Thymus (tissue), 11 donors: ENCODE measurements at regions not wholly inside any gene's neighbourhood (a gene's known extent, or its start where the extent isn't known, plus 50 kb on each side); places are given as distances from the start of the nearest gene placed in this dataset.

ENCODE experiments used
- DNase-seq, 9 donors: peaks; one replicate each; pipeline ENCODE4 v3.0.0-alpha.2; 2013; ENCODE audit warnings: low spot score in 9 of 9, low read depth in 6 of 9, missing footprints in 1 of 9
- H3K27ac ChIP-seq, 2 donors: one replicate each; pipeline ENCODE4 v1.5.1; 2013; ENCODE audit warnings: control low read depth in 1 of 2, low read depth in 1 of 2, low read length in 1 of 2, mild to moderate bottlenecking in 1 of 2, moderate library complexity in 1 of 2
- H3K27me3 ChIP-seq, 2 donors: one replicate each; pipeline ENCODE4 v1.5.1; 2013; ENCODE audit warnings: low read length in 1 of 2; ENCODE audit not compliant: control insufficient read depth in 2 of 2, insufficient read depth in 1 of 2
- H3K36me3 ChIP-seq, 2 donors: one replicate each; pipeline ENCODE4 v1.5.1; 2013; ENCODE audit warnings: low read length in 1 of 2, mild to moderate bottlenecking in 1 of 2, moderate library complexity in 1 of 2; ENCODE audit not compliant: control insufficient read depth in 2 of 2, insufficient read depth in 2 of 2
- H3K4me1 ChIP-seq, 2 donors: one replicate each; pipeline ENCODE4 v1.5.1; 2013; ENCODE audit warnings: low read length in 2 of 2; ENCODE audit not compliant: control insufficient read depth in 2 of 2, insufficient read depth in 2 of 2
- H3K4me3 ChIP-seq, 2 donors: one replicate each; pipeline ENCODE4 v1.5.1; 2013; ENCODE audit warnings: low read length in 2 of 2, control low read depth in 1 of 2, mild to moderate bottlenecking in 1 of 2
- H3K9me3 ChIP-seq, 2 donors: one replicate each; pipeline ENCODE4 v1.5.1; 2013; ENCODE audit warnings: low read length in 1 of 2, mild to moderate bottlenecking in 1 of 2; ENCODE audit not compliant: control insufficient read depth in 2 of 2, insufficient read depth in 1 of 2
- WGBS: extraction: QIAGEN DNeasy Blood & Tissue Kit; methylation state at CpG from one replicate; pipeline ENCODE4 v1.1.7; 2013; 5-methylcytosine and 5-hydroxymethylcytosine counted together
- donor health status: healthy.

GRCh38 chr6:170027647-170028043, 263.2 kb downstream of the DLL1 start:
- DNase-seq = no peak
- 97% methylated on average over 4 of the region's 4 CpGs for WGBS
- Histone ChIP-seq H3K36me3 (no peaks in the 10 kb centered on the region), H3K27ac (no peak overlapping the region), H3K27me3 (peaks cover 10 to 14% of the 10 kb centered on the region in 2 donors), H3K9me3 (peaks cover 0 to 3% of the 10 kb centered on the region in 2 donors), H3K4me3 (no peak overlapping the region), H3K4me1 (peaks cover 0 to 7% of the 10 kb centered on the region in 2 donors)

GRCh38 chr6:170026751-170027646, 263.9 kb downstream of the DLL1 start:
- H3K4me1 ChIP-seq = peaks cover 0 to 7% of the 10 kb centered on the region in 2 donors
- DNase-seq = no peak
- H3K9me3 ChIP-seq = peaks cover 0 to 3% of the 10 kb centered on the region in 2 donors
- no peak overlapping the region for H3K4me3 ChIP-seq
- peaks cover 15 to 19% of the 10 kb centered on the region in 2 donors for H3K27me3 ChIP-seq
- 90% methylated on average over 13 of the region's 13 CpGs for WGBS
- no peaks in the 10 kb centered on the region for H3K36me3 ChIP-seq
- no peak overlapping the region for H3K27ac ChIP-seq

- H3K27me3 ChIP-seq = peaks cover 15 to 22% of the 10 kb centered on the region in 2 donors
- no peaks in the 10 kb centered on the region for H3K36me3 ChIP-seq
- DNase-seq = peak in 2 of 9 donors; percentile 14 to 18
- H3K27ac ChIP-seq = peak overlapping the region in 1 of 2 donors; percentile 55
- 92% methylated on average over 23 of the region's 23 CpGs for WGBS
- peaks cover 0 to 3% of the 10 kb centered on the region in 2 donors for H3K9me3 ChIP-seq
- H3K4me3 ChIP-seq = no peak overlapping the region
- H3K4me1 ChIP-seq = peaks cover 0 to 7% of the 10 kb centered on the region in 2 donors
Observed at GRCh38 chr6:170025935-170026750, 264.7 kb downstream of the DLL1 start.

- Histone ChIP-seq H3K4me1 (peaks cover 0 to 7% of the 10 kb centered on the region in 2 donors), H3K4me3 (no peak overlapping the region), H3K36me3 (no peaks in the 10 kb centered on the region), H3K9me3 (peaks cover 0 to 3% of the 10 kb centered on the region in 2 donors), H3K27ac (no peak overlapping the region), H3K27me3 (peaks cover 15 to 22% of the 10 kb centered on the region in 2 donors)
- no peak for DNase-seq
- WGBS = 93% methylated on average over 20 of the region's 20 CpGs
Observed at GRCh38 chr6:170025341-170025911, 265.5 kb downstream of the DLL1 start.

- H3K36me3 ChIP-seq = no peaks in the 10 kb centered on the region
- DNase-seq = no peak
- peaks cover 0 to 3% of the 10 kb centered on the region in 2 donors for H3K9me3 ChIP-seq
- H3K27me3 ChIP-seq = peaks cover 15 to 22% of the 10 kb centered on the region in 2 donors
- peaks cover 0 to 7% of the 10 kb centered on the region in 2 donors for H3K4me1 ChIP-seq
- 81% methylated on average over 7 of the region's 7 CpGs for WGBS
- no peak overlapping the region for H3K27ac ChIP-seq
- H3K4me3 ChIP-seq = no peak overlapping the region
Observed at GRCh38 chr6:170024940-170025339, 265.9 kb downstream of the DLL1 start.

GRCh38 chr6:170023620-170024521, 267.0 kb downstream of the DLL1 start:
- Histone ChIP-seq H3K27ac (no peak overlapping the region), H3K9me3 (peaks cover 0 to 3% of the 10 kb centered on the region in 2 donors), H3K4me1 (peaks cover 0 to 13% of the 10 kb centered on the region in 2 donors), H3K36me3 (no peaks in the 10 kb centered on the region), H3K4me3 (peak overlapping the region in 1 of 2 donors; percentile 13), H3K27me3 (peaks cover 15 to 22% of the 10 kb centered on the region in 2 donors)
- WGBS = 95% methylated on average over 67 of the region's 67 CpGs
- DNase-seq = no peak

- peaks cover 0 to 17% of the 10 kb centered on the region in 2 donors for H3K4me1 ChIP-seq
- H3K27ac ChIP-seq = no peak overlapping the region
- H3K27me3 ChIP-seq = peaks cover 15 to 22% of the 10 kb centered on the region in 2 donors
- no peaks in the 10 kb centered on the region for H3K36me3 ChIP-seq
- 36% methylated on average over 77 of the region's 77 CpGs for WGBS
- no peak for DNase-seq
- peak overlapping the region in 1 of 2 donors; percentile 13 for H3K4me3 ChIP-seq
- H3K9me3 ChIP-seq = peaks cover 0 to 3% of the 10 kb centered on the region in 2 donors
Observed at GRCh38 chr6:170022827-170023619, 267.9 kb downstream of the DLL1 start.
